ACHN (cell line): ENCODE measurements at regions not wholly inside any gene's neighbourhood (a gene's known extent, or its start where the extent isn't known, plus 50 kb on each side); places are given as distances from the start of the nearest gene placed in this dataset.
"Not testable (repeated sequence)": the region's sequence is repeated elsewhere in the genome, so short reads cannot be mapped to it uniquely, and the experiment has no call there.

ENCODE experiments used
- DNase-seq: peaks from one replicate; pipeline ENCODE4 v3.0.0-alpha.2; 2015
- in situ Hi-C: cut with HindIII; loops from 2 replicates; pipeline ENCODE4 v1.10.0; 2017; ENCODE audit warnings: low sequenced_read_pairs, low pct_ligation_motif_present, low pct_unique_long_range_greater_than_20kb

GRCh38 chr14:71396050-71396677 is 488.9 kb downstream of the PCNX1 start:
- in situ Hi-C loops = no loop called here
- DNase-seq = no peak

GRCh38 chr14:71397371-71397770 is 490.1 kb downstream of the PCNX1 start:
- no peak for DNase-seq
- in situ Hi-C loops = no loop called here

DNA sequence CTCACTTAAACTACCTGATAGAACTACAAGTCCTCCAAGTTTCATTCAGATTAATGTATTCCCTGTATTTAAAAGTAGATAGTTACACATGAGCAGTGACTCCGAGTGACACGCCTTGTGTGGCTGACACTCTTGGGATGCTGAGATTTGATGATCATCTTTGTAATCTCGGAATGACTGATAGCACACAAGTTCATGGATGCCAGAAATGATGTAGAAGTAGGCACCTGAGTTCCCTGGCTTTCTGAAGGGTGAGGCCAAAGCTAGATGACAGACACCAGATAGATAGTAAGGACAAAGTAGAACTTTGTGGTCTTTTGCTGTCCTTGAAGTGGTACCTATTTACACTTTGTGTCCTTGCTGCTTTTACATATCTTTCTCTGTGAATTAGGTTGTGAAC is 491.2 kb downstream of the PCNX1 start:
- in situ Hi-C loops = no loop called here
- no peak for DNase-seq

DNA sequence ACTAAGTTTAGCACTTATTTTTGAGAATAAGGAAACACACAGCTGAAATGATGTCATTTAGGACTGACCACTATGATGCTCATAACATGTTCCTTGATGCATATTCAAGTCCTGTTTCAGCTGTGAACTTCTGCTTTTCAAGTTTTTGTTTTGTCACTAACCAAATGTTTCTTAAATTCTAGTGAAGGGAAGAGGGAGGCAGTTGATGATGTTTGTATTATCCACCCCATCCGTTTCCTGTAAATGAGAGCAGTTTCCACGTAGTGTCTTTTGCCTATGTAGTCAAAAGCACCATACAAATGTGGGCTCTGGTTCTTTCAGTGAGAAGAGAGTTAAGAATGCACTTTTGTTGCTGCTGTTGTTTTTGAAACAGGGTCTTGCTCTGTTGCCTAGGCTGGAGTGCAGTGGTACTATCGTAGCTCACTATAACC is 491.8 kb downstream of the PCNX1 start:
- in situ Hi-C loops = no loop called here
- DNase-seq = no peak

- in situ Hi-C loops = no loop called here
- no peak for DNase-seq
Observed at GRCh38 chr14:71400871-71401321, 493.6 kb downstream of the PCNX1 start.

DNA sequence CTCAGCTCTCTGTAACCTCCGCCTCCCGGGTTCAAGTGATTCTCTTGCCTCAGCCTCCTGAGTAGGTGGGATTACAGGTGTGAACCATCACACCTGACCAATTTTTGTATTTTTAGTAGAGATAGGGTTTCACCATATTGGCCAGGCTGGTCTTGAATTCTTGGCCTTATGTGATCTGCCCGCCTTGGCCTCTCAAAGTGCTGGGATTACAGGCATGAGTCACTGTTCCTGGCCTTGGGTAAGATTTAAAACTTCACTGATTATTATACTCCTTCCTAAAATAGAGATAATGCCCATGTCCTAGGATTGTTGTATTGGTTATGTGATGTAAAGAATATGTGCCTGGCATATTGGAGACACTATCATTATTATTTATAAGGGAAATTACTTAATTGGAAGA is 495.2 kb downstream of the PCNX1 start:
- DNase-seq, in situ Hi-C loops: not testable (repeated sequence)

- peak; percentile 25 for DNase-seq
- in situ Hi-C loops = no loop called here
Observed at GRCh38 chr14:71403656-71404055, 496.4 kb downstream of the PCNX1 start.

DNA sequence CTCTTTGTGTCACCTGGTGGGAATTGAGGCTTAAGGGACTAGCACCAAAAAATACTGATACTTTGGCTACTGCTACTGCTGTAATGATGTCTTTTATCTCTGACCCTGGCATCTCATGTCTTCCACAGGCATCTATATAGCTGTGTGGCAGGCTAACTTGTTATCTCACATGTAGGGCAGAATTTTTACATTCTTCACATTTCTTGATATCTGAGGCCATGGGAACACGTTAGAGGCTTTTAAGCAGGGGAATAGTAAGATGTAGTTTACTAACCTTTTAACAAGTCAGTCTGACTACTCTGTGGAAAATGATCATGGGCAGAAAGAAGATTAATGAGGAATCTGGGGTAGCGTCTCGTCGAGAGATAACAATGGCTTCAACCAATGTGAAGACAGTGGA is 498.4 kb downstream of the PCNX1 start:
- in situ Hi-C loops = no loop called here
- no peak for DNase-seq

- in situ Hi-C loops = no loop called here
- no peak for DNase-seq
Observed at GRCh38 chr14:71408362-71409030, 501.2 kb downstream of the PCNX1 start.

DNA sequence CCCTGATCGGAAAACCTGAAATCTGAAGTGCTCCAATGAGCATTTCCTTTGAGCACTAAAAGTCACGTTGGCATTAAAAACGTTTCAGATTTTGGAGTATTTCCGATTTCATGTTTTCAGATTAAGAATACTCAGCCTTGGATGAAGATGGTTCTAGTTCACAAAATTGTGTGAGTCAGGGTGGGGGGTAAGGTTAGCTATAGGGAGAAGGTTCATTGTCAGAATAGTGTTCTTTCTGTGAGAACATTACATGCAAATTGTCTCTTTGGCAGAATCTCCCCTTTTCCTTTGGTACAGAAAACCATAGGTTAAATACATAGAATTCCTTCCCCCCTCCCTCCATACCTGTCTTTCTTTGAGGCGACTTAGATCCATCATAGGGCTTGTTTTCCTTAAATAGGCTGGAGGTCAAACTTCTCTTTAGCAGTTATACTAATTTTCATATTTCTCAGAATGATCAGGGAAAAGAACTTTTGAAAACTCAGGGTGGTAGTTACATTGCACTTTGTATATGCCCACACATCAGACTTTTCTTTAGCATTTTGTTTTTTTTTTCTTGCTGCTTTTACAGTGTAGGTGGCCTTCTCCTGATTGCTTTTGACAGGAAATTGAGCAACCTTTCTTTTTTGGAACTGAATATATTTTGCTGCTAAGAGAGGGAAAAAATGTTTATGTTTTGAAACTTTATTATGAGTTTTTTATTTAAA is 503.5 kb downstream of the PCNX1 start:
- in situ Hi-C loops = no loop called here
- no peak for DNase-seq

DNA sequence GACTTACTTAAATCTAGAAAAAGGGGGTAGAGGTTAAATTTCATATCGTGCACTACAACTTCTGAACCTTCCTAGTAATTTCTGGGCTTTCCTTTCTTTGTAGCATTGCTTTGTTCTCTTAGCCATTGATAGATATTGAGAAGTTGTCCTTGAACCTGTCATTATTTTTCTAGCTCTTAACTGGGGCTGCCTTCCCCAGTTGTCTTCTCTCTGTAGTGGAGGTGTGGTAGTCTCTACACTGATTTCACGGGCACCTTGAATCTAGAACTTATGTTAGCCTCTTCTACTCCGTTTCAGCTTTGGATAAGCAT is 504.0 kb downstream of the PCNX1 start:
- in situ Hi-C loops = no loop called here

DNA sequence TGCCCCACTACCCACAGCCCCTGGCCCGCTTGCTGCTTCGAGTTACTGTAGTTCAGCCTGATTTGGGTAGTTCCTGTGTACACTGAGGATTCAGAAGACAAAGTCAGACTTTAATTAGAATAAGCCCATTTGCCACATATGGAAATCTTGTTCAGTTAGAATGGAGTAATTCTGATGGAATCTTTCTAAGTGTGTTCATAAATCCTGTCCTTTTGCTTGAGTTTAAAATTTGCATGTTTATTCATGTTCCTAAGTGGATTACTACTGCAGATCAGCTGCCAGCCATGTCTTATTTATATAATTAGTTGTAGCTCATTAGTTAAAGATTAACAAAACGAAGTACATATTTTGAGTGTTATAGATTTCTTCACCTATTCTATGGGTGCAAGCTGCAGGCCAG is 504.5 kb downstream of the PCNX1 start:
- no peak for DNase-seq
- in situ Hi-C loops = no loop called here

More for the DNA sequence above, 504.0 kb downstream of the PCNX1 start:
- no peak for DNase-seq

GRCh38 chr14:71414631-71415403 is 507.6 kb downstream of the PCNX1 start:
- DNase-seq = no peak
- in situ Hi-C loops = no loop called here

DNA sequence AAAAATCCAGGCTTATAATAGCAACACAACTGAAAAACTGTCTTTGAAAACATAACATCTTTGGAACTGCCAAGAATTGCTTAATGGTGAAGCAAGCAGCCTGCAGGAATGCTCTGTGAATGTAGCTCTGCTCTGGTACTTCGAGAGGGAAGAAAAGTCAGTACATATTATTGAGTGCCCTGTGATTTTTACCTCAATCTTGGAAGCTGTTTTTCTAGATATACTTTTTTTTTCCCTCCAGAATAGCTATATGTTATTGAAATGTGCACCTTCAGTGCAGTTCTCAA is 508.1 kb downstream of the PCNX1 start:
- in situ Hi-C loops = no loop called here
- no peak for DNase-seq

DNA sequence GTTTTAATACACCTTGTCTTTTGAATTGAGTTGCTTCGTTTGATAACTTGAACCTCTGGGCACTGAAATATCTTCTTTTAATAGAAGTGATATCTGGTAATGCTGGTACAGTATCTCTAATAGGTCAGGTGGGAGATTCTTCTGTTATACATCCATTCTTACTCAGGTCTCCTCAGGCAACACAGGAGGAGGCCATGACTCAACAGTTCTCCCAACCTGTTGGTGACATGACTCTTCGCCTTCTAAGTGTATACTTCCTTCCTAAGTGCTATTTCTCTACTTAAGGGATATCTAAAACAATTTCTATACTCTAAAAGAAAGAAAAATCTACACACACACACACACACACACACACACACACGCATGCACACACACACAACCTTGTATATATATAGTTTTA is 509.1 kb downstream of the PCNX1 start:
- in situ Hi-C loops = no loop called here
- no peak for DNase-seq

- no peak for DNase-seq
- in situ Hi-C loops = no loop called here
Observed at GRCh38 chr14:71418532-71419245, 511.4 kb downstream of the PCNX1 start.

DNA sequence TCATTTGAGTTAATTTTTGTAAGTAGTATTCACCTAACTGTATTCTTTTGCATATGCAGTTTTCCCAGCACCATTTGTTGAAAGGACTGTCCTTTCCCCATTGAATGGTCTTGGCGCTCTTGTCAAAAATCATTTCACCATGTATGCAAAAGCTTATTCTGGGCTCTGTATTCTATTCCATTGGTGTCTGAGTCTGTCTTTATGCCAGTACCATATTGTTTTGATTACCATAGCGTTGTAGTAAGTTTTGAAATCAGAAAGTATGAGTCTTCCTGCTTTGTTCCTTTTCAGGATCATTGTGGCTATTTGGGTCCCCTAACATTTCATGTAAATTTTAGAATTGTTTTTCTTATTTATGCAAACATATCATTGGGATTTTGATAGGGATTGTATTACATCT is 508.7 kb upstream of the RGS6 start:
- in situ Hi-C loops = no loop called here
- no peak for DNase-seq

DNA sequence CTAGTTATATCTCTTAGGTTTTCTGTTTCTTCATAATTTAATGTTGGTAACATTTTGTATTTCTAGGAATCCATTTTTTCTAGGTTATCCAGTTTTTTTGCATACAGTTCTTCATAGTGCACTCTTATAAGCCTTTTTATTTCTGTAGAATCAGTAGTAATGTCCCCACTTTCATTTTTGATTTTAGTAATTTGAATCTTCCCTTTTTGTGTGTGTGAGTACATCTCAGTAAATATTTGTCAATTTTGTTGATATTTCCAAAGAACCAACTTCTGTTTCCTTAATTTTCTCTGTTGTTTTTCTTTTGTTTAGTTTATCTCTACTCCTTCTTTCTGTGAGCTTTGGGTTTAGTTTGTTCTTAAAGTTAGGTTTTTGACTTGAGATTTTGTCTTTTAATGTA is 507.3 kb upstream of the RGS6 start:
- in situ Hi-C loops = no loop called here
- no peak for DNase-seq

DNA sequence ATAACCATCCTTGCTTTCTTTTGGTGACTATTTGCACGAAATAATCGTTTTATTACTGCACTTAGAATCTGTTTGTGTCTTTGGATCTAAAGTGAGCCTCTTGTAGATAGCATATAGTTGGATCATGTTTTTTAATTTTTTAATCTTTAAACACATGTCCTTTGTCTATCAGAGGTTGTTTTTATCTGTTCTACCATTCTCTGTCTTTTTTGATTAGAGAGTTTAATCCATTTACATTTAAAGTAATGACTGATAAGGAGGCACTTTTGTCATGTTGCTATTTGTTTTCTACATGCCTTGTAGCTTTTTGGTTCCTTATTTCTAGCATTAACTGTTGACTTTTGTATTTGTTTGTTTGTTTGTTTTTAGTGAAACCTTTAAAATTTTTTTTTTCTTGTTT is 506.2 kb upstream of the RGS6 start:
- in situ Hi-C loops = no loop called here
- DNase-seq = no peak
